ENCODE measurements at regions not wholly inside any gene's neighbourhood (a gene's known extent, or its start where the extent isn't known, plus 50 kb on each side); places are given as distances from the start of the nearest gene placed in this dataset.

GRCh38 chr10:81104494-81104893 lies 566.8 kb downstream of the SH2D4B start:
- TF ChIP-seq ZFP30 (CRISPR knock-in tag; IDR thresholded peaks at IDR 0.05): no peak
- TF ChIP-seq PATZ1 (CRISPR knock-in tag; IDR thresholded peaks at IDR 0.05; ENCODE audit: borderline replicate concordance): no peak
- TF ChIP-seq POU6F1 (CRISPR knock-in tag; IDR thresholded peaks at IDR 0.05; ENCODE audit: borderline replicate concordance, low read depth): no peak
- TF ChIP-seq ZNF8 (CRISPR knock-in tag; IDR thresholded peaks at IDR 0.05): no peak
- no peak for TF ChIP-seq CREB5 (CRISPR knock-in tag; IDR thresholded peaks at IDR 0.05; ENCODE audit: low read depth)
- no peak for TF ChIP-seq ARNTL (CRISPR knock-in tag; IDR thresholded peaks at IDR 0.05; ENCODE audit: borderline replicate concordance, low read depth)
- TF ChIP-seq TOX (CRISPR knock-in tag; IDR thresholded peaks at IDR 0.05; ENCODE audit: borderline replicate concordance): no peak
- no peak for TF ChIP-seq ZFP3 (CRISPR knock-in tag; IDR thresholded peaks at IDR 0.05)
- TF ChIP-seq RARB (CRISPR knock-in tag; IDR thresholded peaks at IDR 0.05): no peak
- no peak for TF ChIP-seq PPARA (CRISPR knock-in tag; IDR thresholded peaks at IDR 0.05; ENCODE audit: borderline replicate concordance)
- TF ChIP-seq CSDC2 (CRISPR knock-in tag; IDR thresholded peaks at IDR 0.05): no peak
- no peak for TF ChIP-seq TSHZ2 (CRISPR knock-in tag; IDR thresholded peaks at IDR 0.05)
